ENCODE measurements at regions not wholly inside any gene's neighbourhood (a gene's known extent, or its start where the extent isn't known, plus 50 kb on each side); places are given as distances from the start of the nearest gene placed in this dataset.

DNA sequence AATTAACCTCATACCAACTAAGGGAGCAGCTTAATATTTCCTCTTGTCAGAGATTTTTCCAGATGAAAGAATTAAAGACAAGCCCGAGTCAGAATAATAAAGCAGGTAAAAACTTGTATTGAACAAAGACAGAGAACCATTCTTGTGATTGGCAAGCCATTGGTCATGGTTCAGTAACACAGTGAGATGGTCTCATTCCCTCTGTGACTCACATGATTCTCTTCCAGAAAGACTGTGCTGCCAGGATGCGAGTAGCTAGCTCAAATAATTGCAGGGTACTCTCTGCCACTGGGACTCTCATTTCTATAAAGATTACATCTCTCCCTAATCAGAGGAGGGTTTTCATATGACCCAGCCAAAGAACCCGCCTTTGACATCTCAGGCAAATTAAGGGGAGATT lies 179.4 kb downstream of the PHLDA1 start:
- Mint-ChIP-seq H3K27me3 (ENCODE audit: insufficient read depth) (peaks cover 23% of the 10 kb centered on the region), H3K36me3 (ENCODE audit: low read depth) (no peaks in the 10 kb centered on the region), H3K9me3 (no peaks in the 10 kb centered on the region), H3K4me3 (no peak overlapping the region), H3K4me1 (ENCODE audit: low read depth) (peaks cover 9% of the 10 kb centered on the region), H3K27ac (no peak overlapping the region)
- intact Hi-C loops (cut with micrococcal nuclease) = no loop called here
- DNase-seq (ENCODE audit: low spot score) = no peak

DNA sequence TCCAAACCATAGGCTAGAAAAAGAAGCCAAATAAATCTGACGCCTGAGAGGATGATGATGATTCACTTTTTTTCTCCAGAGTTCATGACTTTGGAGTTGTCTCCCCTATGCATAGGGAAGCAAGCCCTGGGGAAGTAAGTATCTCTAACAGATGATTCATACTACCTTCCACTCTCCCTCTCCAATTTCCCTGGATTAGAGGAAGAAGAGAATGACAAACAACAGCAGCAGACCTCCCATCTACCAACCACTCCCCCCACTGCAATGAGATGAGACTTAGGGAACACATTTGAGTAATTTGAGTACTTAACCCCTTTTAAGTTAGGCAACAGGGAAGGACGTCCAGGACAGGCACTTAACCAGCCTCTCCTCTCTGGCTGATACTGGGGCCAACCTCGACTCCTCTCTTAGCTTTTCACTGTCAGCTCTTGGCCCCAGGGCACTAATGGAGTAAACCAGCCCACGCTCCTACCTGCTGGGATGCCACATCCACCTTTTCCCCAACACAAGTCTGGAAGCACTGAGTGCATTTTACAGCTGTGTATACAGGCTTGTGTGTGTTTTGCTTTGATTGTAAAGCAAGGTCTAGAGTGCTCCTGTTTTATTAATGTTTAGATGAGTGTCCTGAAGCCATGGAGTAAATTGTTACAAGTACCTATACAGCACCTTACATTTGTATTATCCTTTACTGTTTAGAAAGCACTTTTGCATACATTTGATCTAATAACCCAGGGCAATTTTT lies 180.7 kb downstream of the PHLDA1 start:
- intact Hi-C loops (cut with micrococcal nuclease) = no loop called here
- DNase-seq (ENCODE audit: low spot score) = no peak
- peaks cover 22% of the 10 kb centered on the region for H3K27me3 Mint-ChIP-seq (ENCODE audit: insufficient read depth)
- H3K4me3 Mint-ChIP-seq = no peak overlapping the region
- H3K27ac Mint-ChIP-seq = no peak overlapping the region
- no peaks in the 10 kb centered on the region for H3K36me3 Mint-ChIP-seq (ENCODE audit: low read depth)
- peaks cover 9% of the 10 kb centered on the region for H3K4me1 Mint-ChIP-seq (ENCODE audit: low read depth)
- H3K9me3 Mint-ChIP-seq = peaks cover 8% of the 10 kb centered on the region

DNA sequence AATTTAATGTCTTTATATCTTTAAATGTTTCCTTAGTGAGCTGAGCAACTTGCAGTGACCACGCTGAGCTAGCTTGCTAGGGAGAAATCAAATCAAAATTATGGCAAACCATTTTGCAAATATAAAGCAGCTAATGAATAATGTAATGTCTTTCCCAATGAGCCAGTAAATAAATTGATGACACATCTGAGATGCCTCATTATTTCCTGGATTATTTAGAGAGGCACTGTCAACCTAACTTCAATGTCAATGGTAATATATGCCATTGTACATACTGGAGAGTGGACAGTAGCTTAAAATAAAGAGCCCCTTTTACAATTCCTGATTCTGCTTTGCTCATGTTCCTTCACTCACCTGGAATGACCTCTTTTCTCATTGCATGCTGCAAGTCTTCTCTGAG lies 182.6 kb downstream of the PHLDA1 start:
- Mint-ChIP-seq H3K4me3 (no peak overlapping the region), H3K4me1 (ENCODE audit: low read depth) (peaks cover 9% of the 10 kb centered on the region), H3K27me3 (ENCODE audit: insufficient read depth) (peaks cover 11% of the 10 kb centered on the region), H3K9me3 (peaks cover 10% of the 10 kb centered on the region), H3K27ac (no peak overlapping the region), H3K36me3 (ENCODE audit: low read depth) (no peaks in the 10 kb centered on the region)
- DNase-seq (ENCODE audit: low spot score) = no peak
- intact Hi-C loops (cut with micrococcal nuclease) = no loop called here

DNA sequence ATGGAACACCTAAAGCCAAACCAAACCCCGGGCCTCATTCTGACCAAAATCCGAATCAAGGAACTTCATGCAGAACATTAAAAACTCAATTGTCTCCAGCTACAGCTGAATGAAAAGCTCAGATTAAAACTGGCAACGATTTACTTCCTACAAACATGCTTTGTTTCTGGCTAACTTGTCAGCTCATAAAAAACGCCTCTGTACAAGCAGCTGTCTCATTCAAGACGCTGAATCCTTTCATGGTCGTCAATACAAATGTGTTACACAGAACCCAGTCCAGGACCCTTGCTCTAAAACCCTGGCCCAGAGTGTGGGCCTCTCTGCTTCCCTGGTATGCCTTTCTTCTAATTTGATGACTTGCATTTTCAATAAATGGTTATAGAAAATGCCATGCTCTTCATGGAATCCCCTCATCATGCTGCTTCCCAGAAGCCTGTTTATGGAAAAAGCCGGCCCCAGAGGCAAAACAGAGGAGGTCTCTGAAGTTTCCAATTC lies 183.1 kb downstream of the PHLDA1 start:
- peaks cover 11% of the 10 kb centered on the region for H3K27me3 Mint-ChIP-seq (ENCODE audit: insufficient read depth)
- peaks cover 10% of the 10 kb centered on the region for H3K9me3 Mint-ChIP-seq
- no peak for DNase-seq (ENCODE audit: low spot score)
- no peak overlapping the region for H3K27ac Mint-ChIP-seq
- H3K4me3 Mint-ChIP-seq = no peak overlapping the region
- peaks cover 1% of the 10 kb centered on the region for H3K36me3 Mint-ChIP-seq (ENCODE audit: low read depth)
- intact Hi-C loops (cut with micrococcal nuclease) = no loop called here
- H3K4me1 Mint-ChIP-seq (ENCODE audit: low read depth) = peaks cover 9% of the 10 kb centered on the region

DNA sequence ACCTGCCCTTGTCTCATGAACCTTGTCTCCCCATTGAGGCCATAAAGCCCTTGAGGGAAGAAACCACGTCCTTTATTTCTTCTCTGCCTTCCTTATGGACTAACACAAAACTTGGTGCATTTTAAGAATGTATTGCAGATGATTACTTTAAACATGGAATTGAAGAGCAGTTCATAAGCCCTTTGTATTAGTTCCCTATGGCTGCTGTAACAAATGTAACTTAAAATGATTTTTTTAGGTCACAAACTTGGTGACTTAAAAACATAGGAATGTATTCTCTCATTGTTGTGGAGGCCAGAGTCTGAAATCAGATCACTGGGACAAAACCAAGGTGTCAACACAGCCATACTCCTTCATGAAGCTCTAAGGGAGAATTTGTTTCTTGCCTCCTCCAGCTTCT lies 185.5 kb downstream of the PHLDA1 start:
- Mint-ChIP-seq H3K9me3 (peaks cover 10% of the 10 kb centered on the region), H3K27me3 (ENCODE audit: insufficient read depth) (peaks cover 3% of the 10 kb centered on the region), H3K4me3 (no peak overlapping the region), H3K27ac (no peak overlapping the region), H3K36me3 (ENCODE audit: low read depth) (peaks cover 4% of the 10 kb centered on the region), H3K4me1 (ENCODE audit: low read depth) (peaks cover 9% of the 10 kb centered on the region)
- intact Hi-C loops (cut with micrococcal nuclease) = no loop called here
- DNase-seq (ENCODE audit: low spot score) = no peak

DNA sequence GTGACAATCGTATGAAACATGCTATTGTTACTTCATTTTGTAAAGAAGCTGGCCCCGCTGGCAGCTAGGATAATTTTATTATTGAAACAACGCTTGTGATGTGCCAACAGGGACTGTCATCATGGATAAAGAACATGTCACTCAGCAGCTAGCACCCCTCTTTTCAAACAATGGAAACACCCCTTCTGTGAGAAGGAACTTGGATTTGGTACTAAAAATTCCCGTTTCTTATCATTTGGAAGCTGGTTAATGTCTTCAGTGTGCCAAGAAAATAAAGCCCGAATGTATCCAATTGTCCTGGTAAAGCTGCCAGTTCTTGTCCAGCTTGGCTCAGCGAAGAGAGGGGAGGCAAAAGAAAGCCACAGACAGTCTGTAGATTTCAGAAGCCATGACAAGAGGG lies 186.6 kb downstream of the PHLDA1 start:
- no peak overlapping the region for H3K27ac Mint-ChIP-seq
- H3K9me3 Mint-ChIP-seq = peaks cover 10% of the 10 kb centered on the region
- no peaks in the 10 kb centered on the region for H3K27me3 Mint-ChIP-seq (ENCODE audit: insufficient read depth)
- no peak for DNase-seq (ENCODE audit: low spot score)
- H3K4me3 Mint-ChIP-seq = no peak overlapping the region
- intact Hi-C loops (cut with micrococcal nuclease) = no loop called here
- H3K4me1 Mint-ChIP-seq (ENCODE audit: low read depth) = peaks cover 5% of the 10 kb centered on the region
- peaks cover 4% of the 10 kb centered on the region for H3K36me3 Mint-ChIP-seq (ENCODE audit: low read depth)

DNA sequence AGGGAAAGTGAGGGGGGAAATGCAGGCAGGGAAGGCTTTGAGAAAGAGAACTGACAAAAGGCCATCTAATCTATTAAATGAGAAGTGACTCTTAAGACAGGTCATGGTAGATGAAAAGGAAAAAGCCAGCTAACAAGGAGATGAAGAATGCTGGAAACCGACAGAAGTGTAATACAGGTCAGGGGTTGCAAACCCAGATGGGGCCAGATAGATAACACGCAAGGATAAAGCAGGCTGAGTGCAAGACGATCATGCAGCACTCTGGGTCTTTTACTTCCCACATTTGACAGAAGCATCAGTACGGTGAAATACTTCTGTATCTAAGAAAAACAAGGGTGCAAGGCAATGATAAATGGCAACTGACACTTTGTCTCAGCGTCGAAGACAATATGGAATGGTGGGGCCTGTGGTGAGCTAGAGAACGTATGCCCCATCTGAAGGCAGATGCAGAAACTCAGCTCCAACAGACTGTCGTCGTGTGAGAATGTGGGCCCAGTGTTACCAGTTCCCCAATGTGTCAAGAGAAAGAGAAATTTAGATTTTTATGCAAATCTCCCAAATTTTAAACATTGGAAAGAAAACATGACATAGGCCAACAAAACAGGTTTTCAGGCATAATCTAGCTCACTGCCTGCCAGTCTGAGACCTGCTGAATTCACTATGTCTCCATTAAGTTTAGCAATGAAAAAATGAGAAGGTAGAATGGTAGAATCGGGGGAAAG lies 187.4 kb downstream of the PHLDA1 start:
- DNase-seq (ENCODE audit: low spot score) = no peak
- Mint-ChIP-seq H3K36me3 (ENCODE audit: low read depth) (peaks cover 4% of the 10 kb centered on the region), H3K27ac (no peak overlapping the region), H3K9me3 (peaks cover 10% of the 10 kb centered on the region), H3K4me3 (no peak overlapping the region), H3K27me3 (ENCODE audit: insufficient read depth) (peaks cover 5% of the 10 kb centered on the region), H3K4me1 (ENCODE audit: low read depth) (no peaks in the 10 kb centered on the region)
- intact Hi-C loops (cut with micrococcal nuclease) = no loop called here

DNA sequence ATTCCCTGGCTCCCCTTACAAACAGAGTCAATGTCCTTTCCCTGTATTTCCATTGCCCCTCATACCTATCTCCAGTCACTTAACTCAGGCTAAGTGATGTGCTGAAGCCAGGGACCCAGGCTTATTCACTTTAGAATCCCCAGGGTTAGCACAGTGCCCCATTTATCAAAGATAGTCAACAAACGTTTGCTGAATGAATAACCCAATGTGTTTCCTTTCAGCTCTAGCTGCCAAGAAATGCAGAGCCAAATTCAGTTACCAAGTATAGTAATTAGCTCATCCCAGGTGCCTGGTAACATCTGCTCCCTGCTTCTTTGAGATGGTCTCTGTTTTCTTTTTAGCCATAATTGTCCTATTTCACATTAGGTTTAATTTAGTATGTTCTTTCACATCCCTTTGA lies 189.5 kb downstream of the PHLDA1 start:
- H3K36me3 Mint-ChIP-seq (ENCODE audit: low read depth) = peaks cover 4% of the 10 kb centered on the region
- no peak overlapping the region for H3K4me3 Mint-ChIP-seq
- H3K4me1 Mint-ChIP-seq (ENCODE audit: low read depth) = no peaks in the 10 kb centered on the region
- H3K27ac Mint-ChIP-seq = no peak overlapping the region
- peaks cover 5% of the 10 kb centered on the region for H3K27me3 Mint-ChIP-seq (ENCODE audit: insufficient read depth)
- DNase-seq (ENCODE audit: low spot score) = no peak
- H3K9me3 Mint-ChIP-seq = peaks cover 10% of the 10 kb centered on the region
- intact Hi-C loops (cut with micrococcal nuclease) = no loop called here

DNA sequence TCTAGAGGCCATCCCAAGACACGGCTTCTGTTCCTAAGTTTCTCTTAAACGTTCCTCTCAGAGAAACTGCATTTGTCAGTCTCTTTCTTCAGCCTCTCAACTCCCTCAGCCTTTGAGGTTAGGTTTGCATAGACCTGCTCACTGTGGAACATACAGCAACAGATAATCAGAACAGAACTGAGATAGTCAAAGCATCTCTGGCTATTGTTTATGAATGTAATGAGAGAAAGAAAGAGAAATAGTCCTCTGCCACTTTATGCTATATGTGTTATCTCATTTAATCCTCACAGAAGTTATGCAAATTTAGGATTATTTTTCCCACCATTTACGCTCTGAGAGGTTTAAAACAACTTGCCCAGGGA lies 190.6 kb downstream of the PHLDA1 start:
- peaks cover 5% of the 10 kb centered on the region for H3K27me3 Mint-ChIP-seq (ENCODE audit: insufficient read depth)
- peaks cover 3% of the 10 kb centered on the region for H3K9me3 Mint-ChIP-seq

DNA sequence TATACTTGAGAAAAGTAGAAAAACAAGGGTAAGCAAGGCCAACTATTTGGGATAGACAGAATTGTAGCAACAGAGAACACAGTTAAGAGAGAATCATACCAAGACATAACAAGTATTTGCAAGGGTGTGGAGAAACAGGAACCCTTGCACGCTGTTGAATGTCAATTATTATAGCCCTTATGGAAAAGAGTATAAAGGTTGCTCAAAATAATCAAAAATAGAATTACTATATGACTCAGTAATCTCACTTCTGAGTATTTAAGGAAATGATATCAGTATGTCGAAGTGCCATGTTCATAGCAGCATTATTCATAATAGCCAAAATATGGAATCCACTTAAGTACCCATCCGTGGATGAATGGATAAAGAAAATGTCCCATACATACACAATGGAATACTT lies 193.3 kb downstream of the PHLDA1 start:
- peaks cover 2% of the 10 kb centered on the region for H3K36me3 Mint-ChIP-seq (ENCODE audit: low read depth)
- no peaks in the 10 kb centered on the region for H3K9me3 Mint-ChIP-seq
- peaks cover 8% of the 10 kb centered on the region for H3K27me3 Mint-ChIP-seq (ENCODE audit: insufficient read depth)
- no peak overlapping the region for H3K4me3 Mint-ChIP-seq
- intact Hi-C loops (cut with micrococcal nuclease) = no loop called here
- no peak for DNase-seq (ENCODE audit: low spot score)
- no peaks in the 10 kb centered on the region for H3K4me1 Mint-ChIP-seq (ENCODE audit: low read depth)
- H3K27ac Mint-ChIP-seq = no peak overlapping the region

More for the DNA sequence above, 190.6 kb downstream of the PHLDA1 start:
- Mint-ChIP-seq H3K4me1 (ENCODE audit: low read depth) (no peaks in the 10 kb centered on the region), H3K27ac (no peak overlapping the region), H3K36me3 (ENCODE audit: low read depth) (peaks cover 4% of the 10 kb centered on the region), H3K4me3 (no peak overlapping the region)
- intact Hi-C loops (cut with micrococcal nuclease) = no loop called here
- no peak for DNase-seq (ENCODE audit: low spot score)

DNA sequence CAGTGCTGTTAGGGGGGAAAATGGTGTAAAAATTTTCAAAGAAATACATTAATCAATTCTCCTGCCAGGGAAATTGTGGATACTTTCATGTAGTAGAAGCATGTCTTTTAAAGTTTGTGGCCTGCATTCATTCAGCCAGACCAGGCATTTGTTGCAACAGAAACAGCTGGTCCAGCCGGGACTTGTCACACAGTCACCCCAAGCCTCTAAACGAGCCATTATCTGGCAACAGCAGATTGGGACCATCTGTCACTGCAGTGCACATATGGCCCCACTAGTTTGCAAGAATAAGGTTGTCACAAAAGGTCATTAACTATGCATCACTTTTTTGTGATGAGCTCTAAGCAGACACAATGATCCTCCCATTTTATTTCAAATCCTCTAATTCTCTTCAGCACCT lies 193.9 kb downstream of the PHLDA1 start:
- intact Hi-C loops (cut with micrococcal nuclease) = no loop called here
- DNase-seq (ENCODE audit: low spot score) = no peak
- no peaks in the 10 kb centered on the region for H3K9me3 Mint-ChIP-seq
- H3K36me3 Mint-ChIP-seq (ENCODE audit: low read depth) = peaks cover 2% of the 10 kb centered on the region
- H3K4me3 Mint-ChIP-seq = no peak overlapping the region
- H3K4me1 Mint-ChIP-seq (ENCODE audit: low read depth) = no peaks in the 10 kb centered on the region
- peaks cover 8% of the 10 kb centered on the region for H3K27me3 Mint-ChIP-seq (ENCODE audit: insufficient read depth)
- no peak overlapping the region for H3K27ac Mint-ChIP-seq

DNA sequence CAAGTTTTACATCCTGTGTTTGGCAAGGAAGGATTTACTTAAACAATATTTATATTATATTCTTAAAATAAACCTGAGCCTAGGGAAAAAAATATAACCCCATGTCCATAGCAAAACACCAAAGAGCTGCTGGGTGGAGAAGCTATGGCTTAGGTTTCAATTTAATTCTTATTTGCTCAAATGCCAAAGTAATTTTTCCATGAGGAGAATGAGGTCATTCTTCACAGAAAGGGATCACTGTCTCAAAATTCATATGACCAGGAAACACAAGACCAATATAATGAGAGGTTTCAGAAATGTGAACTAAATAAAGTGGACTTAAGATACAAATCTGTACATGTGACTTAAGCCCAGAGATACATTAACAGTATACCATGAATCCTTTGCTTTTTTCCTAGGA lies 195.0 kb downstream of the PHLDA1 start:
- H3K27ac Mint-ChIP-seq = no peak overlapping the region
- no peak for DNase-seq (ENCODE audit: low spot score)
- H3K9me3 Mint-ChIP-seq = no peaks in the 10 kb centered on the region
- H3K4me1 Mint-ChIP-seq (ENCODE audit: low read depth) = no peaks in the 10 kb centered on the region
- H3K36me3 Mint-ChIP-seq (ENCODE audit: low read depth) = no peaks in the 10 kb centered on the region
- intact Hi-C loops (cut with micrococcal nuclease) = no loop called here
- no peak overlapping the region for H3K4me3 Mint-ChIP-seq
- H3K27me3 Mint-ChIP-seq (ENCODE audit: insufficient read depth) = peaks cover 8% of the 10 kb centered on the region

DNA sequence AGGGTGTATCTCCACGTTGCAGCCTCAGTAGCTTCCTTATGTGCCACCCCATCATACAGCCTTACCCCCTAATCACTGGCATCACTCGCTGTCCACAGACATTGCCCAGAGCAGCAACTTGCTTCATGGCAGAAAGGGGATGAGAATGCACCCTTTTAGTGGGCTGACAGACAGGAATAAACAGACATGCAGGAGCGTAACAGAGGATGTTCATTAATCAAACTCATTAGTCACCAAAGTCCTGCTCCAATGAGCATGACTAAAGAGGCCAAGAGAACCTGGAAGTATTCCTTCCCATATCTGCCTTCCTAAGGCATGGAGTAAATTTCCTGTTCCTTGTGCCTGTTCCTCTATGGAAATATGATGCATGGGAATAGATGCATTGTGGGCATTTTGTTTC lies 197.0 kb downstream of the PHLDA1 start:
- Mint-ChIP-seq H3K4me1 (ENCODE audit: low read depth) (no peaks in the 10 kb centered on the region), H3K27ac (no peak overlapping the region), H3K27me3 (ENCODE audit: insufficient read depth) (peaks cover 10% of the 10 kb centered on the region), H3K9me3 (no peaks in the 10 kb centered on the region), H3K4me3 (no peak overlapping the region), H3K36me3 (ENCODE audit: low read depth) (no peaks in the 10 kb centered on the region)
- intact Hi-C loops (cut with micrococcal nuclease) = no loop called here
- DNase-seq (ENCODE audit: low spot score) = no peak

All from activated T-helper 1 cell treated with anti-CD3 and anti-CD28 coated beads, Interleukin-12 subunit alpha, Interleukin-12 subunit beta, Interleukin-2, Interleukin-4 antibody, amounts not matched to agents 30 ng/mL and 10 ng/mL and 1 ng/mL, durations not matched to agents 14 hours and 24 hours and 36 hours (primary cell).